Stimulated activated naive CD4-positive, alpha-beta T cell treated with Interleukin-2 at 50 U/mL for 16 hours (primary cell): ENCODE measurements at regions not wholly inside any gene's neighbourhood (a gene's known extent, or its start where the extent isn't known, plus 50 kb on each side); places are given as distances from the start of the nearest gene placed in this dataset.

Source experiments
- DNase-seq: peaks from one replicate; lab custom pipeline; 2025; lab: John Stamatoyannopoulos, UW

DNA sequence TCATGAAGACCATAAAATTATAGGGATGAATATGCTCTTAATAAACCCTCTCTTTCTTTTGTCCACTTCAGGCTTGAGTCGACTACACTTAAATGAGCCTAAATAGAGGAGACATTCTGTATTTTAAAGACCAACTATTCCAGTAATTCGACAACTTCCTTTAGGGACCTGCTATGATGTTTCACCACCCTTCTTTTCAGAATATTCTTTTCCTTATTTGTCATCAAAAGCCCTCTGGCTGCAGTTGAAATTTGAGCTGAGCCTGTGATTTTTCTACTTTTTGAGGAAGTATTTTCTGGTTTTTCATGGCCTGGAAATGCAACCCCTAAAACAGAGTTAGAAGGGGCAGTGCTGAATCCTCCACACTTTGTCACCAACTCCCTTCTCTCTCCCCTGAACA lies 287.0 kb downstream of the EPHA4 start:
- DNase-seq = no peak

DNA sequence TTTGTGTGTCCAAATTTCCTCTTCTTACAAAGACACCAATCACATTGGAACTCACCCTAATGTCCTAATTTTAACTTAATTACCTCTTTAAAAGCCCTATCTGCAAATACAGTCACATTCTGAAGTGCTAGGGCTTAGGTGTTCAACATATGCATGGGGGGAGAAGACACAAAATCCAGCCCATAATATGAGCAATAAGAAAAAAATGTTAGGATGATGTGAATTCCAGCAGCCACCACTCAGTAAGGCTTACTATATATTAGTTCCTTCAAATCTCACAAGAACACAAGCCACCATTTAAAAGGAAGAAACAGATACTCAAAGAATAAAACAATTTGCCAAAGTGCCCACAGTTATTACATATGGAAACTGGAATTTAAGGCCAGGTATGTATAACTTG lies 285.7 kb downstream of the EPHA4 start:
- DNase-seq = no peak

DNA sequence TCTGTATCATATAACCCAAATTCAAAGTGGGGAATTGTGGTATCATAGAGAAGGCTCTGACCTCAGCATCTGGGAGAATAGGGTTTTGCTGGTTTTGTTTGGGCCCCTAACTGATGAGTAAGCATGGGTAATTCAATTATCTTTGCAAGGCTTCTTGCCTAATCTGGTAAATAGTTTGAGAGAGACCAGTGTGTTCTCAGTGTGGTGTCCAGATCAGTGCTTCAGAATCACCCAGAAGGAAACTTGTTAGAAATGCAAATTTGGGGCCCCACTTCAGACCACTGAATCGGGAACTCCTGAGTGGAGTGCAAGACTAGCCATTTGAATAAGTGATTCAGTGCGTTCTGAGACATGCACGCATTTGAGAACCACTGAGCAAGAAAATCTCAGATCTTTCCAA lies 282.7 kb downstream of the EPHA4 start:
- no peak for DNase-seq

DNA sequence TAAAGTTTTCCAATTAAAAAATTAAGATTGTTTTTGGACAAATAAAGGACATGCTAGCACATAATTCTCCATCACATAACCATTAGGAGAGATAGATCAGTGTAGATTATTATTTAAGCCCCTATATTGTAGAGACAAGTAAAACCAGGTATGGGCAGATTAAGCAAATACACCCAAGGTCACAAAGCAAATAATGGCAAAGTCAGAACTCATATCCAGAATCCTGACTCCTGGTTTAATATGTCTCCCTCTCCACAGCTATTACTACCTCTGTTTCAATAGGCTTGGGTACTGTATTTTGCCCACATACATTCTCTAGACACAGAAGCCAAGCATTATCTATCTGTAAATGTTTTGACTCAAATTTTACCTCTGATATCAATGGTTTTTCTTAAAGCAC lies 282.3 kb downstream of the EPHA4 start:
- no peak for DNase-seq

DNA sequence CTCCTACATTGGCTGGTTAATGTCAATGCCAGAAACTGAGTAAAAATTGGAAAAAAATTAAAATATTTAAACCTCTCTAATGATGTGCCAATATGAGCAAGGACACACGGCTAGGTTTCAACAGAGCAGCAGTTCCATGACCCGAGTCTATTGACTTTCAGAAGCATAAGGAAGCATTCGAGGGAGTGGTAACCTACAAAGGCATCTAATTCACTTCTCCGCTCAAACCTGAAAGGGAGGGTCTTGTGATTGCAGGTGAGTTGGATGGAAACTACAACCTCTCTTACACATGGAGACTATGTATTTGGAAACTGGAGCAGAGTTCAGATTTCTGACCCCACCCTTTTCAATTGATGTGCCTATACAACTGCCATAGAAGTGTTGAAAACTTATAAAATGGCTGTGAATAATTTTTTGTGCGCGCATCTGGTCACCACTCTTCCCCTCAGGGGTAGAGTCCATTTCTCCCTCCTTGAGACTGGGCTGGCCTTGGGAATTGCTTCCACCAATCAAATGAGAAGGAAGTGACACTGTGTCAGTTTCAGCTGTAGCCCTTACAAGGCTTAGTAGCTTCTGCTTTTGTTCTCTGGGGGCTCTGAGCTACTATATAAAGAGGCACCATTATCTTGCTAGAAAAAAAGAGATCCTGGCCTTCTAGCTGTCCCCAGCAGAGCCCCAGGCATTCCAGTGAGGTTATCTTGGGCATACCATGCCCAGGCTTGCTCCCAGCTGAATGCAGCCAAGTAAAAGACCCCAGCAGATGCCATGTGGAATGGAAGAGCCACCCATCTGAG lies 278.0 kb downstream of the EPHA4 start:
- no peak for DNase-seq

DNA sequence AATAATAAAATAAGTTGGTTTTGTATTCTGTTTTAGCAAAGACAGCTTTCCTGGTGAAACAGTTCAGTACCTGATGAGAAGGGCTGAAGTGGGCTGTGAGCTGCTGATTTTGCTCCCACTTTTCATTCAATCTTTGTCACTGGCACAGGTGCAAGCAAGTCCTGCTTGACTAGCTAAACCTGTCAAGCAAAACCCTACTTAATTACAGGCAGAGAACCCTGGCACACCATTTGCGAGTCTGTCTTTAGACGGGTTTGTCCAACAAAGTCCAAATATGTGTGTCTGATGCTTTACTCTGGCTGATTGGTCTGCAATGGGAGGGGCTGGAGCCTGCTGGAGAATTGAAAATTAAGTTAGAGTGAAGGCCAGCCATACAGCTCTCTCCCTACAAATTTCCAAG lies 267.2 kb downstream of the EPHA4 start:
- no peak for DNase-seq

DNA sequence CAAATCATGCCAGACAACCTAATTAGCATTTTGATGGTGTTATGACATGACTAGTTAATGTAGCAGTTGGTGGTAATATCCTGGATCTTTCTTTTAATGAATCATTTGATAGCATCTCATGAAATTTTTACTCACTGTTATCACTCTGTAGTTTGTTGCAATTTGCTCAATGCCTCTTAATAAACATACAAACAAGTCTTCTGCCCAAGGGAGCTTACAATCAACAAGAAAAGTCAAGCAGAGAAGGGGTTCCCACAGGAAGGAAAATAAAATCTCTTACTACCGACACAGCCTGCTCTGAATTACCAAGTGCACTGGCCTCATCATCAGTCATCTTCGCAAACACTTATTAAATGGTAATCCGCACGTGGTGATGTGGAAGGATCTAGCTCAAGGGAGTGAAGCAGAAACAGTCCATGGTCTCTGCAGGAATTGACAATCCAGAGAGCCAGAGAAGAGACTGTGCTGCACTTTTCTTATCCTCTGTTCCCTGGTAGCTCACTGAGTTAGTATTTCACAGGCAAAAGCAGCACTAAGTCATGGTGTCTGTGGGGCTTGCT lies 263.5 kb downstream of the EPHA4 start:
- DNase-seq = no peak

DNA sequence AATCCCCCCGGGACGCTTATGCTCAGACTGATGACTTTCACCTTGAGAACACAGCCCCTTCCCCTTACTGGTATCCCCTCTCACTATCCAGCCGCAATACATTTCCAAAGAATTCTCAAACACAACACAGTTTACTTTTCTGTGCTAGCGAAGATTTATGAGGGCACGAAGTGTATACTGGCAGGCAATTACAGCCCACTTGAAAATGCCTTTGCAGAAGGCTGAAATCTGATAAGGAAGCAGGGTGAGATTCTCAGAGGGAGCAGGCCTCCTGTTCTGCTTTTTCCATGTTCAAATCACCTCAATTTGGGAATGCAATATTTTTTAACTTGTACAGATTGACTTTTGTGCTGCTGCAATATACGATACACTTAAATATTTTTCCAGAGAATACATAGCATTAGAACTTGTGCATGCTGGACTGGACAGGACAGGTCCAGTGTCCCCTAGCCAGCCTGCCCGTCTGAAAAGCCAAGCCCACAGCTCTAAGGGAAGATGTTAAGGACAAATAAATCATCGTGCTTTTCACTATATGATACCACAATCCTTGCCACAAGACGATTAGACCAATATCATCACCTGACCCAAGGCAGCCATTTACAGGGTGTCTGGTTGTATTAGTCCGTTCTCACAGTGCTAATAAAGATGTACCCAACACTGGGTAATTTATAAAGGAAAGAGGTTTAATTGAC lies 262.1 kb downstream of the EPHA4 start:
- DNase-seq = no peak

DNA sequence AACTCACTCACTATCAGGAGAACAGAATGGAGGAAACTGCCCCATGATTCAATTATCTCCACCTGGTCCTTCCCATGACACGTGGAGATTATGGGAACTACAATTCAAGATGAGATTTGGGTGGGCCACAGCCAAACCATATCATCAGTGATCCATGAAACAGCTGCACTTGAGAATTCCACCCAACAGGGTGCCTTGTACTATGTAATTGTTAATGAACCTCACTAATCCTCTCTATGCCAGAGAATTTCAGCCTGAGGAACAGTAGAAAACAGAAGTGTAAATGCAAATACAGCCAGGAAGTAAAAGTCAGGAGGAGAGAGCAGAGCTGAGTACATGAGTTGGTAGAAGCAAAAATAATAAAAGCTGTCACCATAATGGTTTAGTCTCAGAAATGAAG lies 261.4 kb downstream of the EPHA4 start:
- no peak for DNase-seq

DNA sequence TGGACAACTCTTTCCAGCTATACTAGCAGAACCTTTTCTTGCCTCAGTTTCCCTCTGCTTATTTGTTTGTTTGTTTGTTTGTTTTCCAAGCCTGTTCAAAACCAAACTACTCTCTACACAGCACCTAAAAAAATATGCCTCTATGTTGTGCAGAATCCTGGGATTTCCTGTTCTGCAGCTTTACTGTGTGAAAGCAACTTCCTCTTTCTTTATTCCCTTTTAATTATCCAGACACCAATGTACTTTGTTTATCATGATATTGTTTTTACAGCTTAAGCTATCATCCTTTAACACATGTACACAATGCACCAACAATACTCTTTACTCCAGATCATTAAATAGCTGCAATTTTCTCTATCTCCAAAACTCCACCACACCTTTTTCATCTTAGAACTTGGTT lies 259.5 kb downstream of the EPHA4 start:
- no peak for DNase-seq

DNA sequence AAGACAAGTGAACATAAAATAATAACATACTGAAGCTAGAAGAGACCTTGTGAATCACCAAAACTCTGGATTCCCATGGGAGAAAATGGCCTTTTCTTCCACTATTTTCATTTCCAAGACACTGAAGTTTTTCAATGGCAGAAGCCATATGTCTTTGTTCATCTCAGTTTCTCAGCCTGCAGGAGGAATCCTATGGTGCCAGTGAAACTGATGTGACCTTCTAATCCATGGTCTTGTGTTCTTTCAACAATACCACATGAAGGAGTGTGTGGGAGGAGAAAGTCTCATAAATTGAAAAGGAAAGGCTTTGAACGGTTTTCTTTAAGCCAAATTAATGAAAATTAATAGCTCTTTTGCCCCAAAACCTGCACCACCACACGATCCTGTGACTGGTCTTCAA lies 257.3 kb downstream of the EPHA4 start:
- no peak for DNase-seq

DNA sequence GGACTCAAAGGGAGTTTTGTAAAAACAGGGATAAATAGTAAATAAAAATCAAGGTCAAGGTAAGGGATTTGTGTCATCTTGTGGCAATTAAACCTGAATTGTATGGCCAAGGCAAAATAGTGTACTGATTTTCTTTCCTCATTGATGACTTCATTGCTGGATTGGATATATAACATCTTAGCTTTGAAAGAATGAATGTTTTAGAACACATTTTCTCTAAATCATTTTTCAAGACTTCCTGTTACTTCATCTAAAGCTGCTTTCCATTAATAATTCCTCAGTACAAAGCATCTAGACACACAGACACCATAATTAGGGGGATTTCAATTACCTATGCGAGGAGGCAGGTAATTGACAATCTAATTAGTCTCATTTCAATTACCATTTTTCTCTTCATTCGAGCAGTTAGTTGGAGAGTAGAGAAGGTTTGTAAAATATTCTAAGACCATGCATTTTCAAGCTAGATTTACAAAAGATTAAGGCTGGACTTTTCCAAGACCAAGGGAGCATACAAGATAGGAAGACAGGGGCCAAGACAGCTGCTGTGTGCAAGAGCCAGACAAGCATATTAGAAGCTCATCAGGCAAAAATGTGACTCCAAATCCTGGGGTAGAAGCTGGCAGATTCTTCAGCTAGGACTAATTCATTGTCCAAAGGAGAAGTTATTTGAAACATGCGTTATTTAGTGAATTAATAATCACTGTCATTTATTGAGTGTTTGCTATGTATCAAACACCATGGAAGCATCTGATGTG lies 253.6 kb downstream of the EPHA4 start:
- no peak for DNase-seq

DNA sequence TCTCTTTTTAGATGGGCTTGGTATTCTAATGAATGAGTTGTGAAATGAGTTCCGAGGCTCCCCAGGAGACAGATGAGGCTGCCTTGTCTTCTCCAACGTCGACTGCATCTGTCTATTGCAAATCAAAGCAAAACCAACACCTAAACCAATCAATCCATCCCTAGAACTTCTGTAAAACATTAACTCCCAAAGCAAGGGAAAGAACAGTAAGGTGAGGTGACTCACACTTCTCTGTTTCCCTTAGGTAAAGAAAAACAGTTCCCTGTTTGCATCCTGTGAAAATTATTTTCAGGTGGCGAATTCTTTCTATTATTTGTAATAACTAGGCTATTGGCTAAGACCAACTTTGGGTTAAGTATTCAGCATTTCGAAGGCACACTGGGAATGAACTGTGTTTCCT lies 249.4 kb downstream of the EPHA4 start:
- DNase-seq = no peak

DNA sequence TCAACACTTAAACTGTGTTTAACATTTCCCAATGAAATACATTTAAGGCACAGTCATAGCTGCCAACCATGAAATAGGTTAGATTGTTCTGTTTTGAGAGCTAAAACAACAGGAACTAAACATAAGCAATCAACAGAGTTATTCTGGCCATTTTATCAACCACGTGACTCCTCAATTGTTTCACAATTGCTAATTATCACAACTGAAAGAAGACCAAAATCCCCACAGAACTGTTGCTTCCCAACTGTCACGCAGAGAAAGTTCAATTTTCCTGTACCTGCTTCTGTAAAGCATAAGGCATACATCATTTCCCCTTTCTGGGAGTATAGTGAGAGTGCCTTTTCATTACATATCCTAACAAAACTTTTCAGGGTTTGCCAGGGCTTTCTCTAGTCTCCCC lies 248.6 kb downstream of the EPHA4 start:
- no peak for DNase-seq

DNA sequence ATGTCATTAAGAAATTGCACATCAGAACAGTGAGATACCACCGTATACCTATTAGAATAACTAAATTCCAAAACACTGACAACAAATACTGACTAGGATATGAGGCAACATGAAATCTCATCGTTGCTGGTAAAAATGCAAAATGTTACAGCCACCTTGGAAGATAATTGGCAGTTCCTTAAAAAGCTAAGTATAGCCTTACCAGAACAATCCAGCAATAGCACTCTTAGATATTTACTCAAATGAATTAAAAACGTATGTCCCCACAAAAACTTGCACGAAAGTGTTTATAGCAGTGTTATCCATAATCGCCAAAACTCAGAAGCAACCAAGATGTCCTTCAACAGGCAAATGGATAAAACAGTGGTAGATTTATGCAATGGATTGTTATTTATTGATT lies 241.7 kb downstream of the EPHA4 start:
- DNase-seq = no peak

DNA sequence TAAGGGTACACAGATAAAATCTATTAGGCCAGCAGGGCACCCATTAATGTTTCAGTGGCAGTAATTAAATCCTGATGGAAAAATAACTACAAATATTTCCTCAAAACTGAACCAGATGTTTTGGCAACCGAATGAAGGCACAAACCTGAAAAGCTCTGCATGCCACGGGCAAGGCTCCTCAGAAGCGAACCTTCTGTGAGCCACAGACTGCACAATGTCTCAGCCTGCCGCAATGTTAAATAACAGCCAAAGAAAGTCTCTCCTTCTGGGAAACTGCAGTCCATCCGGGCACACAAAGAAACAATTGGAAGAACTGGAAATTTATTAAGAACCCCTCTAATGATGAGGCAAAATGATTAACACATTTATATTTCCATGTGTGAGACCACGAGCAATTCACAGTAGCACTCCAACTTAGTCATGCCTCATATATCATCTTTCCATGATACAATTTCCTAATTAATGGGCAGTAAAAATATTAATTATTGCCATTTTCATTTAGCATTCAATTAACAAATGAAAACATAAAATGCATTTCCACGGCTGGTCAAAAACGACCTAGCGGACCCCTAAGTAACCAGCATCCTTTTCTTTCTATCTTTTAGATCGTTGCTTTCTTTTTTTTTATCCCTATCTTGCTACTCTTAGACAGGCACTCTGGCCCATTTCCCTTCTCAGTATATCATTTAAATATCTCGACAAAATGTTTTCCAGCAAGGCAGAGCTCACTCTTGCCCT lies 237.5 kb downstream of the EPHA4 start:
- DNase-seq = no peak

DNA sequence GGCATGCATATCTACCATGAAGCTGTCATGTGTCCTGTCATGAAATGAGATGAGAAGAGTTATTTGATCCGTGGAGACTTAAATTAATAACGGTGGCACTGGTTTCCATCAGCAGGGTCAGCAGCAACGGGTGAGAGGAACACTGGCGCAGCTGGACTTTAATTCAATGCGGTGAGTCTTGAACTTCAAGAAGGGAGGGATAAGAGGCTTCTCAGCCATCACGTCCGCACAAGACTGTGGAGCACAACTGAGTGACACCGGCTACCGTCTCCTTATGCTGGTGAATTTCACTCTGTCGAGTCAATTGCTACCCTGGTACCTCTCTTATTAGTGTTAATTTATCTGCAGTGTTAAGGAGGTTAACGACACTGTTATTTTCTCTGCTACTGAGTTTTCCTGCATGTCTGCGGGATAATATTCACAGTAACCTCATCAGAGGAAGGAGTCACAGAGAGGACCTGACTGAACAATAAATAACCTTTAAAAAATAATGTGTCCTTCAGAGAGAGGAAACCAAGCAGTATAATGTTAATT lies 236.8 kb downstream of the EPHA4 start:
- DNase-seq = no peak

DNA sequence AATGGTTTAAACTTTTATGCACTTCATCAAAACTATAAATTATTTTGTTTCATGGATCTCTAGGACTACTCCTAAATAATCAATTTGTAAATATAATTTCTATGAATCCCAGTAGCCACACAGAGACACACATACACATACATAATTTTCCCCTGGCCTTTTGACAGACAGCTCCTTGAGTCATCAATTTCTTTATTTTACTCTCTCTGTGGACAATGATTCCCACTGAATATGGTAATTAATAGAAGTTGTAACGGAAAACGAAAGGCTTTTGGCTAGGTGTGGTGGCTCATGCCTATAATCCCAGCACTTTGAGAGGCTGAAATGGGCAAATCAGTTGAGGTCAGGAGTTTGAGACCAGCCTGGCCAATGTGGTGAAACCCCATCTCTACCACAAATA lies 235.1 kb downstream of the EPHA4 start:
- no peak for DNase-seq

DNA sequence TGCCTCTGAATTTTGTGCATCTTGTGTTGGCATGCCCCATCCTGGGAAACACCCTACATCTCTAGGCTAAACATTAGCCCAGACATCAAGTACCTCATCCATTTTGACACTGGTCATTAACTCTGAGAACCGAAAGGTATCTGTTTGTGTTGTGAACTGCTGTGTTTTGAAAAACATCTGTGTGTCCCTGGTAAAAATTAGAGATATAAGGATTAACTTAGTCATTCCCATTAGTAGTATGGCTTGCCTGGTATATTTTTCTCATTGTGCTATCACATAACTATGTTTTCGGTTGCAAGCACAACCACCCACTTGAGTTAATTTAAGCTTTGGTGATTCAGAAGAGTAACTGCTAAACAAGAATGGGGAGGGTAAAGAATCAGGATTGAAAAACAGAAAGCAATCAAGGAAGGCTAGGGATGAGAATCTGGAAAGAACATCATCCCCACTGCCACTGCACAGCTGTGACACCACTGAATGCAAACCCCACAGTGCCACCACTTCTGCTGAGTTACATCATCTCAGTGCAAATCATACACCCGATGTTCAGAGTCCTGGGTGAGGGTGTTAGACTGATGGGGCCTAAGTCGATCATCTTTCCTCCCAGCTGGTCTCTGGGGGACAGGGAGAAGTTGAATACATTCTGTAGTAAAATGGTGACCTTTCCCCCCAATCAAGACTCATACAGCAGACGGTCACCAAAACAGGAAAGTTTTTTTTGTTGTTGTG lies 234.0 kb downstream of the EPHA4 start:
- DNase-seq = no peak

DNA sequence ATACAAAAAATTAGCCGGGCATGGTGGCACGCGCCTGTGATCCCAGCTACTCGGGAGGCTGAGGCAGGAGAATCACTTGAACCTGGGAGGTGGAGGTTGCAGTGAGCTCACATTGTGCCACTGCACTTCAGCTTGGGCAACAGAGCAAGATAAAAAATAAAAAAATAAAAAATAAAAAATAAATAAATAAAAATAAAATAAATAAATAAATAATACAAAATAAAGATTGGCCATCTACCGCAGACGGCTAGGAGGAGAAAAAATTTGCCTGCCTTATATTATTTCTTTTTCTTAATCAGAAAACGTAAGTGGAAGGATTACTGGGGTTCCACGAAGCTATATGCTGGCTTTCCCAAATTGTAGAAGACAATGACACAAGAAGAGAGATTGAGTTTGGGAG lies 229.7 kb downstream of the EPHA4 start:
- DNase-seq = no peak

DNA sequence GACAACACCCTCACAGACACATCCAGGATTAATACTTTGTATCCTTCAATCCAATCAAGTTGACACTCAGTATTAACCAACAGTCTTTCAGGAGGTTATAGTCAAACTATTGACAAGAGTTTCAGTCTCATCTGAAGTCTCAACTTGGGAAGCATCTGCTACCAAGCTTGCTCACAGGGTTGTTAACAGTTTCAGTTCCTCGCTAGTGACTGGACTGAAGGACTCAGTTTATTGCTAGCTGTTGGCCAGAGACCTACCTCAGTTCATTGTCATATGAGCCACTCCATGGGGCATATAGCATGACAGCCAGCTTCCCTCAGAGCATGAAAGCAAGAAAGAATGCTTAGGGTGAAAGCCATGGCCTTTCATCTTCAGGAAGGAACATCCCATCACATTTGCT lies 228.6 kb downstream of the EPHA4 start:
- no peak for DNase-seq
